CD4-positive, alpha-beta T cell treated with Interleukin-4 for 4 hours (primary cell): ENCODE measurements at regions not wholly inside any gene's neighbourhood (a gene's known extent, or its start where the extent isn't known, plus 50 kb on each side); places are given as distances from the start of the nearest gene placed in this dataset.
"Not testable (repeated sequence)": the region's sequence is repeated elsewhere in the genome, so short reads cannot be mapped to it uniquely, and the experiment has no call there.

Experiments
- DNase-seq: peaks from one replicate; pipeline ENCODE4 v3.0.0-alpha.2; 2020

DNA sequence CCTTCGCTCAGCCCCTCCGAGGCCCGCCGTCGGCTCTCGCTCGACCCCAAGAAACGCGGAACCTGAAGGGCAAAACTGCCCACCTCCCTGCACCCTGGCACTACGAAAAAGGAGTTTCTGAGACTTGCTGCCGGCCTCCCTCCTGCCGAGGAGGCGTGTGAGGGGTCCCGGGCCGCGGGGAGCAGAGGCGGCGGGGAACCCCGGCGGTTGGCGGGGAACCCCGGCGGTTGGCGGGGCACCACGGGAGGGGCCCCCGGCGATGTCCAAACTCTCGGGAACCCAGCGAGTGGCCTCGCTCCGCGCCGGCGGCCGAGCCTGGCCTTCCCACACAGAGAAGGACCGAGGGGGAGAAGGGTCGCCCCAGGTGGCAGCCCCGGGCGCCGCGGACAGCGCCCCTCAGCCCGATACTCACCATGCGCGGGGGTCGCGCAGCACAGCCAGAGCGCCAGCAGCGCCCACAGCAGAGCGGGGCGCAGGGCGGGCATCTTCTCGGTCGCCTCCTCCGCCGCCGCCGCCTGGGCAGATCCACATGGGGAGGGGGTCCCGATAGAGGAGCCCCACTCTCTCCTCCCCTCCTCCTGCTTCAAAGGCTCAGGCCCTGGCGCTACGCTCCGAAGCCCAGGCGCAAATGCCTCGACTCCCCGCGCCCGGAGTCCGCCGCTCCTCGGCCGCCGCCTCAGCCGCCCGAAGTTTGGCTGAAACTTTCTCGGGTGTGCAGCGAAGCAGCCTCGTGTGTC lies 69.4 kb upstream of the NUDT4B start:
- peak; percentile 19 for DNase-seq

DNA sequence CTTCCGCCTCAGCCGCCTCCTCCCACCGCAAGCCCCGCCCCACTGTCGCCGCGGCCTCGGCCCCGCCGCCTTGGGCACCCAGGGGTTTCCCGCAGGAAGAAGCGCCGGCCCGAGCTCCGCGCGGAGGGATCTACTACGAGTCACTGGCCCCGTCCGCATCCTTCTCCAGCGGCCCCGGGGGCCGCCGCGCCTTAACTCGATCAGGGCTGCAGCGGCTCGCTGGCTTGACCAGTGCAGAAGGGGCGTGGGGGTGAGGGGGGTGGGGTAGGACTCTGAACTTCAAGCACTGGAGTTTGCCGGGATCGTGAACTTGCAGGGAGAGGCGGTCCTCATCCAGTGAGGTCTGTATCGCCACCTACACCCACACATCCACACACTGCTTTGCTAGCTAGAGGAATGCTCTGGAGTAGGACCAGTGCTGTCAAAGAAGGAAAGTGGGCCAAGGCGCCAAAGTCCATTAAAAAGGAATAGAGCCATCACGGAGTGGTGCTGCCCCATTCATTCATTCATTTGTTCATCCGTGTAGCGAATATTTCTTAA lies 68.7 kb upstream of the NUDT4B start:
- not testable (repeated sequence) for DNase-seq

DNA sequence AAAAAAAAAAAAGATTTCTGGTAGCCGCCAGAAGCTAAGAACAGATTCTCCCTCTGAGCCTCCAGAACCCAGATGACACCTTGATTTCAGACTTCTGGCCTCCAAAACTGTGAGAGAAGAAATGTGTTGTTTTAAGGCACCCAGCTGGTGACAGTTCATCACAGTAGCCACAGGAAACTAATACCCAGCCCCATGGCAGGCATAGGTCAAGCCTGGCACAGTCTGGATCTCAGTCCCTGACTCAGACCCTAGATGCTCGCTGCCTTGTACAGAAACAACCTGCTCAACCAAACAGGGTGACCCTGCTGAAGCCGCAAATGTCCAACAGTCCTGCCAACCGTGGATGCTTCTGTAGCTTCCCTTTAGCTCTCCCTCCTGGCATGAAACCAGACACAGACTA lies 61.8 kb upstream of the NUDT4B start:
- not testable (repeated sequence) for DNase-seq

DNA sequence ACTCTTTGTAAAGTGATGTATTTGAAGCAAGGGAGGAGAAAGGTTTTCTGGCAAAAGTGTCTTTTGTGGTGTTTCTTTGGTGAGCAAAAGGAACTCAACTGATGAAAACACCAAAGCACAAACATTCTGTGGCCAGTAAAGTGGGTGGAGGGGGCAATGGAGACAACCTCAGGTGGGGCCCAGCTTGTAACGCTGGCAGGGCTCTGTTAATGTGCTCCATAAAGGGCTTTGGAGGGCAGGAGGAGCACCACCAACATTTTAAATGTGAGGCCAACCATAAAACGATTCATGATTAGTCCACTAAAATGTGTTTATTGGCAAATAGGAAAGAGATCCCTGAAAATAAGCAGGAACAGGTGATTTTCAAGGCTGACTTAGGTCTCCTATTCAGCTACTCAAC lies 61.2 kb upstream of the NUDT4B start:
- DNase-seq: not testable (repeated sequence)
